ENCODE measurements at regions not wholly inside any gene's neighbourhood (a gene's known extent, or its start where the extent isn't known, plus 50 kb on each side); places are given as distances from the start of the nearest gene placed in this dataset.

- no peak overlapping the region for H3K4me3 ChIP-seq (ENCODE audit: low read depth, low read length)
- TF ChIP-seq CTCF (IDR thresholded peaks at IDR 0.05; ENCODE audit: low read depth, low read length): no peak
Measured at GRCh38 chr2:21856708-21857107, 732.9 kb downstream of the TDRD15 start.

GRCh38 chr2:21860907-21861306 is 737.1 kb downstream of the TDRD15 start:
- TF ChIP-seq CTCF (IDR thresholded peaks at IDR 0.05; ENCODE audit: low read depth, low read length): no peak
- no peak overlapping the region for H3K4me3 ChIP-seq (ENCODE audit: low read depth, low read length)

GRCh38 chr2:21866316-21866715 is 742.5 kb downstream of the TDRD15 start:
- no peak for TF ChIP-seq CTCF (IDR thresholded peaks at IDR 0.05; ENCODE audit: low read depth, low read length)
- no peak overlapping the region for H3K4me3 ChIP-seq (ENCODE audit: low read depth, low read length)

- TF ChIP-seq CTCF (IDR thresholded peaks at IDR 0.05; ENCODE audit: low read depth, low read length): no peak
- H3K4me3 ChIP-seq (ENCODE audit: low read depth, low read length): no peak overlapping the region
Measured at GRCh38 chr2:21887881-21888280, 764.1 kb downstream of the TDRD15 start.

GRCh38 chr2:21890041-21890440 is 766.3 kb downstream of the TDRD15 start:
- H3K4me3 ChIP-seq (ENCODE audit: low read depth, low read length): no peak overlapping the region
- TF ChIP-seq CTCF (IDR thresholded peaks at IDR 0.05; ENCODE audit: low read depth, low read length): no peak

- no peak overlapping the region for H3K4me3 ChIP-seq (ENCODE audit: low read depth, low read length)
- no peak for TF ChIP-seq CTCF (IDR thresholded peaks at IDR 0.05; ENCODE audit: low read depth, low read length)
Measured at GRCh38 chr2:21890716-21891115, 766.9 kb downstream of the TDRD15 start.

- TF ChIP-seq CTCF (IDR thresholded peaks at IDR 0.05; ENCODE audit: low read depth, low read length): no peak
- H3K4me3 ChIP-seq (ENCODE audit: low read depth, low read length): no peak overlapping the region
Measured at GRCh38 chr2:21891191-21891590, 767.4 kb downstream of the TDRD15 start.
